ENCODE measurements at regions not wholly inside any gene's neighbourhood (a gene's known extent, or its start where the extent isn't known, plus 50 kb on each side); places are given as distances from the start of the nearest gene placed in this dataset.

GRCh38 chr19:28166025-28166424 lies 1046.9 kb downstream of the UQCRFS1 start:
- no peak for TF ChIP-seq POLR2A (IDR thresholded peaks at IDR 0.05; ENCODE audit: extremely low read depth, insufficient read length)
- TF ChIP-seq MAX (IDR thresholded peaks at IDR 0.05; ENCODE audit: low read depth, low read length) = no peak
- TF ChIP-seq, protein P1, sequence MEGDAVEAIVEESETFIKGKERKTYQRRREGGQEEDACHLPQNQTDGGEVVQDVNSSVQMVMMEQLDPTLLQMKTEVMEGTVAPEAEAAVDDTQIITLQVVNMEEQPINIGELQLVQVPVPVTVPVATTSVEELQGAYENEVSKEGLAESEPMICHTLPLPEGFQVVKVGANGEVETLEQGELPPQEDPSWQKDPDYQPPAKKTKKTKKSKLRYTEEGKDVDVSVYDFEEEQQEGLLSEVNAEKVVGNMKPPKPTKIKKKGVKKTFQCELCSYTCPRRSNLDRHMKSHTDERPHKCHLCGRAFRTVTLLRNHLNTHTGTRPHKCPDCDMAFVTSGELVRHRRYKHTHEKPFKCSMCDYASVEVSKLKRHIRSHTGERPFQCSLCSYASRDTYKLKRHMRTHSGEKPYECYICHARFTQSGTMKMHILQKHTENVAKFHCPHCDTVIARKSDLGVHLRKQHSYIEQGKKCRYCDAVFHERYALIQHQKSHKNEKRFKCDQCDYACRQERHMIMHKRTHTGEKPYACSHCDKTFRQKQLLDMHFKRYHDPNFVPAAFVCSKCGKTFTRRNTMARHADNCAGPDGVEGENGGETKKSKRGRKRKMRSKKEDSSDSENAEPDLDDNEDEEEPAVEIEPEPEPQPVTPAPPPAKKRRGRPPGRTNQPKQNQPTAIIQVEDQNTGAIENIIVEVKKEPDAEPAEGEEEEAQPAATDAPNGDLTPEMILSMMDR (IDR thresholded peaks at IDR 0.05; ENCODE audit: low read depth, low read length) = no peak
